ENCODE measurements at regions not wholly inside any gene's neighbourhood (a gene's known extent, or its start where the extent isn't known, plus 50 kb on each side); places are given as distances from the start of the nearest gene placed in this dataset.

GRCh38 chr1:199867601-199868000, 159.9 kb upstream of the NR5A2 start:
- no peak overlapping the region for H3K27ac ChIP-seq (ENCODE audit: low read length)
- H3K36me3 ChIP-seq (ENCODE audit: control insufficient read depth in 2 of 2, insufficient read depth in 2 of 2, low read length in 2 of 2) = no peaks in the 10 kb centered on the region
- no peaks in the 10 kb centered on the region for H3K27me3 ChIP-seq (ENCODE audit: control insufficient read depth in 1 of 2, insufficient read depth in 2 of 2, low read length in 2 of 2)
- H3K9me3 ChIP-seq (ENCODE audit: control insufficient read depth in 2 of 2, low read length in 2 of 2) = no peaks in the 10 kb centered on the region
- no peaks in the 10 kb centered on the region for H3K4me1 ChIP-seq (ENCODE audit: control insufficient read depth, insufficient read depth, low read length)
- H3K4me3 ChIP-seq (ENCODE audit: low read length in 2 of 2) = no peak overlapping the region
- no peak overlapping the region for H3K9ac ChIP-seq (ENCODE audit: low read length in 2 of 2)

GRCh38 chr1:199868777-199869176, 158.7 kb upstream of the NR5A2 start:
- no peaks in the 10 kb centered on the region for H3K36me3 ChIP-seq (ENCODE audit: control insufficient read depth in 2 of 2, insufficient read depth in 2 of 2, low read length in 2 of 2)

GRCh38 chr1:199875337-199875736, 152.2 kb upstream of the NR5A2 start:
- Histone ChIP-seq H3K4me1 (ENCODE audit: control insufficient read depth, insufficient read depth, low read length) (no peaks in the 10 kb centered on the region), H3K9ac (ENCODE audit: low read length in 2 of 2) (no peak overlapping the region), H3K4me3 (ENCODE audit: low read length in 2 of 2) (no peak overlapping the region), H3K27me3 (ENCODE audit: control insufficient read depth in 1 of 2, insufficient read depth in 2 of 2, low read length in 2 of 2) (no peaks in the 10 kb centered on the region), H3K36me3 (ENCODE audit: control insufficient read depth in 2 of 2, insufficient read depth in 2 of 2, low read length in 2 of 2) (no peaks in the 10 kb centered on the region), H3K9me3 (ENCODE audit: control insufficient read depth in 2 of 2, low read length in 2 of 2) (no peaks in the 10 kb centered on the region), H3K27ac (ENCODE audit: low read length) (no peak overlapping the region)

More at GRCh38 chr1:199868777-199869176, 158.7 kb upstream of the NR5A2 start:
- H3K4me1 ChIP-seq (ENCODE audit: control insufficient read depth, insufficient read depth, low read length) = no peaks in the 10 kb centered on the region
- no peak overlapping the region for H3K4me3 ChIP-seq (ENCODE audit: low read length in 2 of 2)
- no peaks in the 10 kb centered on the region for H3K27me3 ChIP-seq (ENCODE audit: control insufficient read depth in 1 of 2, insufficient read depth in 2 of 2, low read length in 2 of 2)
- H3K9me3 ChIP-seq (ENCODE audit: control insufficient read depth in 2 of 2, low read length in 2 of 2) = no peaks in the 10 kb centered on the region
- no peak overlapping the region for H3K27ac ChIP-seq (ENCODE audit: low read length)
- no peak overlapping the region for H3K9ac ChIP-seq (ENCODE audit: low read length in 2 of 2)

- Histone ChIP-seq H3K4me3 (ENCODE audit: low read length in 2 of 2) (no peak overlapping the region), H3K27ac (ENCODE audit: low read length) (no peak overlapping the region), H3K36me3 (ENCODE audit: control insufficient read depth in 2 of 2, insufficient read depth in 2 of 2, low read length in 2 of 2) (no peaks in the 10 kb centered on the region), H3K4me1 (ENCODE audit: control insufficient read depth, insufficient read depth, low read length) (no peaks in the 10 kb centered on the region), H3K9me3 (ENCODE audit: control insufficient read depth in 2 of 2, low read length in 2 of 2) (no peaks in the 10 kb centered on the region), H3K27me3 (ENCODE audit: control insufficient read depth in 1 of 2, insufficient read depth in 2 of 2, low read length in 2 of 2) (no peaks in the 10 kb centered on the region), H3K9ac (ENCODE audit: low read length in 2 of 2) (no peak overlapping the region)
These were observed 151.7 kb upstream of the NR5A2 start for GRCh38 chr1:199875856-199876255.

- H3K27ac ChIP-seq (ENCODE audit: low read length) = no peak overlapping the region
- no peaks in the 10 kb centered on the region for H3K27me3 ChIP-seq (ENCODE audit: control insufficient read depth in 1 of 2, insufficient read depth in 2 of 2, low read length in 2 of 2)
- H3K9ac ChIP-seq (ENCODE audit: low read length in 2 of 2) = no peak overlapping the region
- H3K4me1 ChIP-seq (ENCODE audit: control insufficient read depth, insufficient read depth, low read length) = no peaks in the 10 kb centered on the region
- no peaks in the 10 kb centered on the region for H3K9me3 ChIP-seq (ENCODE audit: control insufficient read depth in 2 of 2, low read length in 2 of 2)
- H3K4me3 ChIP-seq (ENCODE audit: low read length in 2 of 2) = no peak overlapping the region
- no peaks in the 10 kb centered on the region for H3K36me3 ChIP-seq (ENCODE audit: control insufficient read depth in 2 of 2, insufficient read depth in 2 of 2, low read length in 2 of 2)
These were observed 149.8 kb upstream of the NR5A2 start for GRCh38 chr1:199877526-199878384.

- Histone ChIP-seq H3K9me3 (ENCODE audit: control insufficient read depth in 2 of 2, low read length in 2 of 2) (no peaks in the 10 kb centered on the region), H3K27me3 (ENCODE audit: control insufficient read depth in 1 of 2, insufficient read depth in 2 of 2, low read length in 2 of 2) (no peaks in the 10 kb centered on the region), H3K9ac (ENCODE audit: low read length in 2 of 2) (no peak overlapping the region), H3K4me1 (ENCODE audit: control insufficient read depth, insufficient read depth, low read length) (no peaks in the 10 kb centered on the region), H3K36me3 (ENCODE audit: control insufficient read depth in 2 of 2, insufficient read depth in 2 of 2, low read length in 2 of 2) (no peaks in the 10 kb centered on the region), H3K4me3 (ENCODE audit: low read length in 2 of 2) (no peak overlapping the region), H3K27ac (ENCODE audit: low read length) (no peak overlapping the region)
These were observed 148.7 kb upstream of the NR5A2 start for GRCh38 chr1:199878823-199879222.

- Histone ChIP-seq H3K9ac (ENCODE audit: low read length in 2 of 2) (no peak overlapping the region), H3K36me3 (ENCODE audit: control insufficient read depth in 2 of 2, insufficient read depth in 2 of 2, low read length in 2 of 2) (no peaks in the 10 kb centered on the region), H3K9me3 (ENCODE audit: control insufficient read depth in 2 of 2, low read length in 2 of 2) (peaks cover 0 to 2% of the 10 kb centered on the region in 2 donors), H3K27ac (ENCODE audit: low read length) (no peak overlapping the region), H3K27me3 (ENCODE audit: control insufficient read depth in 1 of 2, insufficient read depth in 2 of 2, low read length in 2 of 2) (no peaks in the 10 kb centered on the region), H3K4me3 (ENCODE audit: low read length in 2 of 2) (no peak overlapping the region), H3K4me1 (ENCODE audit: control insufficient read depth, insufficient read depth, low read length) (no peaks in the 10 kb centered on the region)
These were observed 128.9 kb upstream of the NR5A2 start for GRCh38 chr1:199898654-199899053.

GRCh38 chr1:199901341-199901740, 126.2 kb upstream of the NR5A2 start:
- H3K4me3 ChIP-seq (ENCODE audit: low read length in 2 of 2) = no peak overlapping the region
- H3K36me3 ChIP-seq (ENCODE audit: control insufficient read depth in 2 of 2, insufficient read depth in 2 of 2, low read length in 2 of 2) = no peaks in the 10 kb centered on the region
- no peaks in the 10 kb centered on the region for H3K27me3 ChIP-seq (ENCODE audit: control insufficient read depth in 1 of 2, insufficient read depth in 2 of 2, low read length in 2 of 2)
- peaks cover 0 to 2% of the 10 kb centered on the region in 2 donors for H3K9me3 ChIP-seq (ENCODE audit: control insufficient read depth in 2 of 2, low read length in 2 of 2)
- H3K27ac ChIP-seq (ENCODE audit: low read length) = no peak overlapping the region
- H3K4me1 ChIP-seq (ENCODE audit: control insufficient read depth, insufficient read depth, low read length) = no peaks in the 10 kb centered on the region
- no peak overlapping the region for H3K9ac ChIP-seq (ENCODE audit: low read length in 2 of 2)

- H3K9me3 ChIP-seq (ENCODE audit: control insufficient read depth in 2 of 2, low read length in 2 of 2) = no peaks in the 10 kb centered on the region
- H3K36me3 ChIP-seq (ENCODE audit: control insufficient read depth in 2 of 2, insufficient read depth in 2 of 2, low read length in 2 of 2) = no peaks in the 10 kb centered on the region
- no peak overlapping the region for H3K4me3 ChIP-seq (ENCODE audit: low read length in 2 of 2)
- H3K27me3 ChIP-seq (ENCODE audit: control insufficient read depth in 1 of 2, insufficient read depth in 2 of 2, low read length in 2 of 2) = no peaks in the 10 kb centered on the region
- H3K4me1 ChIP-seq (ENCODE audit: control insufficient read depth, insufficient read depth, low read length) = no peaks in the 10 kb centered on the region
- H3K27ac ChIP-seq (ENCODE audit: low read length) = no peak overlapping the region
- no peak overlapping the region for H3K9ac ChIP-seq (ENCODE audit: low read length in 2 of 2)
These were observed 120.1 kb upstream of the NR5A2 start for GRCh38 chr1:199907361-199907760.

- no peak overlapping the region for H3K9ac ChIP-seq (ENCODE audit: low read length in 2 of 2)
- H3K9me3 ChIP-seq (ENCODE audit: control insufficient read depth in 2 of 2, low read length in 2 of 2) = no peaks in the 10 kb centered on the region
These were observed 118.4 kb upstream of the NR5A2 start for GRCh38 chr1:199909137-199909536.

GRCh38 chr1:199913318-199913717, 114.2 kb upstream of the NR5A2 start:
- Histone ChIP-seq H3K9me3 (ENCODE audit: control insufficient read depth in 2 of 2, low read length in 2 of 2) (no peaks in the 10 kb centered on the region), H3K27ac (ENCODE audit: low read length) (no peak overlapping the region), H3K27me3 (ENCODE audit: control insufficient read depth in 1 of 2, insufficient read depth in 2 of 2, low read length in 2 of 2) (no peaks in the 10 kb centered on the region), H3K9ac (ENCODE audit: low read length in 2 of 2) (no peak overlapping the region), H3K4me1 (ENCODE audit: control insufficient read depth, insufficient read depth, low read length) (no peaks in the 10 kb centered on the region), H3K36me3 (ENCODE audit: control insufficient read depth in 2 of 2, insufficient read depth in 2 of 2, low read length in 2 of 2) (no peaks in the 10 kb centered on the region), H3K4me3 (ENCODE audit: low read length in 2 of 2) (no peak overlapping the region)

More at GRCh38 chr1:199909137-199909536, 118.4 kb upstream of the NR5A2 start:
- Histone ChIP-seq H3K4me3 (ENCODE audit: low read length in 2 of 2) (no peak overlapping the region), H3K27me3 (ENCODE audit: control insufficient read depth in 1 of 2, insufficient read depth in 2 of 2, low read length in 2 of 2) (no peaks in the 10 kb centered on the region), H3K36me3 (ENCODE audit: control insufficient read depth in 2 of 2, insufficient read depth in 2 of 2, low read length in 2 of 2) (no peaks in the 10 kb centered on the region), H3K4me1 (ENCODE audit: control insufficient read depth, insufficient read depth, low read length) (no peaks in the 10 kb centered on the region), H3K27ac (ENCODE audit: low read length) (no peak overlapping the region)

Data from stomach smooth muscle (tissue), 2 donors.